ENCODE measurements at regions not wholly inside any gene's neighbourhood (a gene's known extent, or its start where the extent isn't known, plus 50 kb on each side); places are given as distances from the start of the nearest gene placed in this dataset.
"Not testable (repeated sequence)": the region's sequence is repeated elsewhere in the genome, so short reads cannot be mapped to it uniquely, and the experiment has no call there.

GRCh38 chr3:194054016-194054415 lies 81.9 kb upstream of the HES1 start:
- DNase-seq (ENCODE audit: low read depth in 2 of 3, low spot score in 2 of 3): no peak

- no peak for DNase-seq (ENCODE audit: low read depth in 2 of 3, low spot score in 2 of 3)
These were observed 81.4 kb upstream of the HES1 start for GRCh38 chr3:194054540-194054939.

DNA sequence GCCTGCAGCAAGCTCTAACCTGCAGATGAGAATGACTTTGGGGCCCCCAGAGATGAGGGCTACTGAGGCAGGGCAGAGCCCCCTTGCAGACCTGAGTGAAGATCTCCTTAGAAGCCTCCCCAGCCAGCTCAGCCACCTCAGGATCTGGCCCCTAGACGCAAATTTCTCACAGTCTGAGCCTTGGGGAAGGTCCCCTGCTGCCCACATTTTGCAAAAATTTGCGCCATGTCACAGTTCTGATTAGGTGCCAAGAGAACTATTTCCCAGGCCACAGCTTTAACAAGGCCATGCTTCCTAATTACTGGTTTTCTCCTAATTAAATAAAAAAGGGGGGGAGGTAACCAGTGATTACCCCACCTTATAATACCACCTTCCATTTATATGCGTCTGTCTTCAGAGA lies 81.0 kb upstream of the HES1 start:
- DNase-seq (ENCODE audit: low read depth in 2 of 3, low spot score in 2 of 3): no peak

DNA sequence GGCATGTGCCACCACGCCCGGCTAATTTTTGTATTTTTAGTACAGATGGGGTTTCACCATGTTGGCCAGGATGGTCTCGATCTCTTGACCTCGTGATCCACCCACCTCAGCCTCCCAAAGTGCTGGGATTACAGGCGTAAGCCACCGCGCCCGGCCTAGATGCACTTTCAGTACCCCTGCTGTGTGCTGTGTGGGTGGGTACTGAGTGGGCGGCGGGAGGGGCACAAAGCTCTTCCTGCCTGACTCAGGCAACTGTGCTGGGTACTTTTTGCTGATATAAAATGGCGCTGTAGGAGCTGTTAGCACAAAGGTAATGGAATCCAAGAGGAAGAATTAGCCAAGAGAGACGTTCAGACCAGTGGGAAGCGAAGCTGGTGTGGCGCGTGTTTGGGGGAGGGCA lies 79.6 kb upstream of the HES1 start:
- DNase-seq (ENCODE audit: low read depth in 2 of 3, low spot score in 2 of 3): not testable (repeated sequence)

DNA sequence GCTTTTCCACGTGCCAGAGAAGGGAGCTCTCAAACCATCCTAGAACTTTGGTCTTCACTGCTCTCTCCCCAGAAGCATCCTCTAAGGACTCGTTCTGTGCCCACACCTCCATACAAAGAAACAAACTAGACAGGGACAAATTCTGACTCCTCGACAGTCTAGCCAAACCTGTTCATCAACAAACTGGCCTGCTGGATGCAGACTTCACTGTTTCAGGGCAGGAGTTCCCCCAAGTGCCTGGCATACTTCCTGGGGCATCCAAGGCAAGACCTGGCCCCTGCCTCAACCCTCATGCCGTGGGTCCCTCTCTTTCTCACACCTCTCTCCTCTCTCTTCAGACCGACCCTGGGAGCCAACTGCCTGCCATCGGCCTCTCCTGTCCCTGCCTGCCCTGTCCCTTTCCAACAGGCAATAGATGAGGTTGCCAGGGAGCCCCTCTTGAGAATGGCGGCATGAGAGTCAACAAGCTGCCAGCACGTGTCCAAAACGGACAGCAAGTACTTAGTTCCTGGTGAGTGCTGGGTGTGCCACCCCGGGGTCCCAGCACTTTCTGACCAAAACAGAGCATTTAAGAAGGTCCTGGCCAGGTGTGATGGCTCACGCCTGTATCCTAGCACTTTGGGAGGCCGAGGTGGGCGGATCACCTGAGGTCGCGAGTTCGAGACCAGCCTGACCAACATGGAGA lies 79.1 kb upstream of the HES1 start:
- no peak for DNase-seq (ENCODE audit: low read depth in 2 of 3, low spot score in 2 of 3)

- DNase-seq (ENCODE audit: low read depth in 2 of 3, low spot score in 2 of 3): no peak
These were observed 78.3 kb upstream of the HES1 start for GRCh38 chr3:194057570-194058188.

- DNase-seq (ENCODE audit: low read depth in 2 of 3, low spot score in 2 of 3): peak in 2 of 3 donors; percentile 36 to 45
These were observed 77.8 kb upstream of the HES1 start for GRCh38 chr3:194058189-194058571.

- DNase-seq (ENCODE audit: low read depth in 2 of 3, low spot score in 2 of 3): no peak
These were observed 77.2 kb upstream of the HES1 start for GRCh38 chr3:194058753-194059152.

- no peak for DNase-seq (ENCODE audit: low read depth in 2 of 3, low spot score in 2 of 3)
These were observed 74.4 kb upstream of the HES1 start for GRCh38 chr3:194061421-194062030.

DNA sequence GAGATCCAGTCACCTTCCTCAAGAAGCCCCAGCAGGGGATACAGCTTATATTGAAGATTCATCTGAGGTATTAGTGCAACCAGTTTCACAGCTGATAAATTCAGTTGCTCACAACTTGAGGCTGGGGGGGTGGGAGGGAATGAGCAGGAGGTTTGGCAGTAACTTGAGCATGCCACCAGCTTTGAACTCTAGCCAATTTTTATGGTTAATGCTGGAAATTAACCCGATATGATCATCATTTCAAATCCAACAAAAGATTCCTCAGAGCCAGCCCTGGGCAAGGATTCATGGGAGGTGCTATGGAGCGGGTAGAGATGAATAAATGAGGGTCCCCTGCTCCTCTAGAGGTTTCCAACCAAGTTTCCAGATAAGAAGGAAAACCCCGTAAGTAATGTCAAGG lies 73.1 kb upstream of the HES1 start:
- no peak for DNase-seq (ENCODE audit: low read depth in 2 of 3, low spot score in 2 of 3)

- DNase-seq (ENCODE audit: low read depth in 2 of 3, low spot score in 2 of 3): no peak
These were observed 71.3 kb upstream of the HES1 start for GRCh38 chr3:194064380-194065332.

GRCh38 chr3:194067327-194067726 lies 68.6 kb upstream of the HES1 start:
- DNase-seq (ENCODE audit: low read depth in 2 of 3, low spot score in 2 of 3): not testable (repeated sequence)

DNA sequence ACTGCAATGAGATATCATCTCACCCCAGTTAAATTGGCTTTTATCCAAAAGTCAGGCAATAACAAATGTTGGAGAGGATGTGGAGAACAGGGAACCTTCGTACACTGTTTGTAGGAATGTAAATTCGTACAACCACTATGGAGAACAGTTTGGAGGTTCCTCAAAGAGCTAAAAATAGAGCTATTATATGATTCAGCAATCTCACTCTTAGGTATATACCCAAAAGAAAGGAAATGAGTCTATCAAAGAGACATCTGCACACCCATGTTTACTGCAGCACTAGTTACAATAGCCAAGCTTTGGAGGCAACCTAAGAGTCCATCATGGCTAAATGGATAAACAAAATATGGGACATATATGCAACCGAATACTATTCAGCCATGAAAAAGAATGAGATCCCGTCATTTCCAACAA lies 68.0 kb upstream of the HES1 start:
- peak in 1 of 3 donors; percentile 39 for DNase-seq (ENCODE audit: low read depth in 2 of 3, low spot score in 2 of 3)

GRCh38 chr3:194069421-194070219 lies 66.3 kb upstream of the HES1 start:
- no peak for DNase-seq (ENCODE audit: low read depth in 2 of 3, low spot score in 2 of 3)

DNA sequence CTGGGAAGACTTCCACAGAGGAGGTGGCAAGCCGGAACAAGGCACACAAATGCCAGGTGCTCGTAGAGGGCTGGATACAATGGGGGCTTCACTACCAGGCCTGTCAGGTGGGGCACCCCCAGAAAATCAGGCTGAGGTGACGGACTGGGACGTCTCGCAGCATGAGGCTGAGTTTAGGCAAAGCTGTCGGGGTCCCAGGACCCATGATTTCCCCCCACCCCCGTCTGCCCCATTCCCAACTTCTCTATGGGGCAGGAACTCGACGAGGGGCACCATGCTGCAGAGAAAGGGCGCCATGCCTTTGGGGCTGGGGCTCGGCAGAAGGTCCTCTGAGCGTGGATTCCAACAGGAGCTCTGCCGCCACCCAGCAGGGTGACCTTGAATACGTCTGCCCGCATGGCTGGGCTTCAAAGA lies 65.7 kb upstream of the HES1 start:
- DNase-seq (ENCODE audit: low read depth in 2 of 3, low spot score in 2 of 3): no peak

GRCh38 chr3:194070634-194071409 lies 65.1 kb upstream of the HES1 start:
- peak; percentile 35 to 95 (median 92) for DNase-seq (ENCODE audit: low read depth in 2 of 3, low spot score in 2 of 3)

DNA sequence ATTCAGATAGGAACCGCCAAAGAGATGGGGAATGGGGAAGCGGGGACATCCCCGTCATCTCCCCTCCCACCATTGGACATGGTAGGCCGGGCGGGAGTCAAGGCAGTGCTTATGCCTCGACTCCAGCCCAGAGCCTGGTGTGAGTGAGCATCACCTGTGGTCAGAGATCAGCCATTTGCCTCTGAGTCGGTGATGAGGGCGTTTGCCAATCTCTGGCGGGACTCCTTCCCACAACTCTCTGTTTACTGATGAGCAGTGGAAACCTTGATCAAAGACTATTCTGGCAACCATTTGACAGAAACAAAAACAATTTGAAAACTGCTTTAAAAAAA lies 63.9 kb upstream of the HES1 start:
- no peak for DNase-seq (ENCODE audit: low read depth in 2 of 3, low spot score in 2 of 3)

DNA sequence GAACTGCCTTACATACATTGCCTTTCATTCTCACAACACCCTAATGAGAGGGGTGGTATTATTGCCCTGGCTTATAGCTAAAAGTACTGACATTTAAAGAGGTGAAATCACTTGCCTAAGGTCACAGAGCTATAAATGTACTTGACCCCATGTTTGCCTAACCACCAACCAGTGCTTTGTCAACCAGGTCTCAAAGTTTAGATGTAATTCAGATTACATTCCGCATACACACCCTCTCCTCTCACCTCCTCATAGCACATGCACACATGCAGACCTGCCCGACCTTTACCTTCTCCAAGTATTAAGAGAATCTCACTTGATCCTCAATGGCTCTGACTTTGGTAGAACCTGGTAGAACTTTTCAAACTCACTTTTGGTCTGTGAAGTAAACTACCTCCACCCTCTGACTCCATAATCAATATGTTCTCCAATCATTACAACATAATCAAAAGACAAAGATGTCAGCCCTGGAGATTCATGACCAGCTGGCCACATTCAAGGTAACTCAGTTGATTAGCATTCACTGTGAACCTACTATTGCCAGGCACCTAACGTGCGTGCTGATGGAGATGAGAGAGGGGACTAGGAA lies 63.2 kb upstream of the HES1 start:
- no peak for DNase-seq (ENCODE audit: low read depth in 2 of 3, low spot score in 2 of 3)

GRCh38 chr3:194073926-194074325 lies 62.0 kb upstream of the HES1 start:
- no peak for DNase-seq (ENCODE audit: low read depth in 2 of 3, low spot score in 2 of 3)
